Right ventricle myocardium inferior (tissue), 1 donor: ENCODE measurements at regions not wholly inside any gene's neighbourhood (a gene's known extent, or its start where the extent isn't known, plus 50 kb on each side); places are given as distances from the start of the nearest gene placed in this dataset.
"Not testable (repeated sequence)": the region's sequence is repeated elsewhere in the genome, so short reads cannot be mapped to it uniquely, and the experiment has no call there.

ENCODE experiments used
- ATAC-seq: fragments of 200-7000 bp; cut with Tn5 transposase; one replicate; pipeline ENCODE4 v1.9.1; 2020; ENCODE audit warnings: mild to moderate bottlenecking, moderate library complexity
- DNase-seq: peaks from one replicate; pipeline ENCODE4 v3.0.0; 2021; ENCODE audit errors: missing footprints
- intact Hi-C: fragments of 100-400 bp; cut with DNase I; formaldehyde crosslinking; loops from one replicate; pipeline ENCODE4 v1.11.0; 2022
- donor health status: DM: no; HTN: yes; CAD: no; lungs with severe emphysema.

DNA sequence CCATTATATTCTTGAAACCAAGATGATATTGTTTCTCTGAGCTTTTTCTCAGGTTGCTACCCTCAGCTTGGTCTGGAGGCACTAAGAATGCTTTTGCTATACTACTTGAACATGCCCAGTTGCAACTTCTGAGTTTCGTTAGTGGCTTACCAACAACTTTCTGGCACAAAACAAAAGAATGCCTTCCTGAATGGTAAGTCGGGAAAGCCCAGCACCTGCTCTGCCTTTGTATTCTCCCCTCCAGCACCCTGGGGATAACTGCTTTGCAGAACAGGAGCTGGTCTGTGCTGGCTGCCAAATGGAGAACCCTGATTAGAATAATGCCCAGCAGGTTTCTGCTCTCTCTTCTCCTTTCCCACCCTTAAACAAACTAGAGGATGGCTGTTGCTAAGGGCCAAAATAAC is 149.3 kb downstream of the TGFB2 start:
- intact Hi-C loops, result no loop called here
- DNase-seq (no peak), ATAC-seq (no peak)

DNA sequence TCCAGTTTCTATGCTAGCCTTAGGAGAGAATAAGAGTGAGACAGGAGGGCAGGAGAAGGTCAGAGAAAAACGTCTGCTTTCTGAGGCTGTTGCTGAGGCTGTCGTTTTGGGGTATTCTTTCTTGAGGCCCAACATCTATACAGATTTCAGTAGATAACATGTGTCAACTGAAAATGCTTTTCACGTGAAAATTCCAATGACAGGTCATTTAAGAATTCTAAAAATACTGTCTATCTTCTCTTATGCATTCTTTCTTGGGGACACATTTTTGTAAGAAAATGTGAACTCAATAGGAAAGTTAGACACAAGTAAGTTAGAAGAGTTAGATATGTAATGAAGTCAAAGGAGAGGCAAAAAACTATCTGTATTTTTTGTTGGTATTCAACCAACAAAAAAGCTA is 150.8 kb downstream of the TGFB2 start:
- ATAC-seq (no peak), DNase-seq (no peak)
- intact Hi-C loops, result no loop called here

DNA sequence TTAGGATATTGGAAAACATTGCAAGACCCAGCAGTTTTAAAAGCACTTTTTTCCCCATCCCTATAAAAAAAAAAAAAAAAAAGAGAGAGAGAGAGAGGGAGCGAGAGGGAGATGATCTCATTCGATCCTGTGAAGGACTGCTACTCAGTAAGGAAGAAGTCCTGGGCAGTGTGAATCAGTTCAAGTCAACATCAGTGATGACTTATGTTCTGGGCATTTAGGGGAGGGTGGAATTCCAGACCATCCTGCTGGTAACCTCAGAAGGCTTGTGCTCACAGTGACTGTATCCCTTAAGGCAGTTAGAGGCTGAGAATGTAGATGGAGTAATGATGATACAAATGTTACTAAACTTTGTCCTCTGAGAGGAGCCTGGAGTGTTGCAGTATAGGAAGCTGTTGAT is 151.4 kb downstream of the TGFB2 start:
- no peak for DNase-seq
- ATAC-seq, result no peak
- intact Hi-C loops, result no loop called here

DNA sequence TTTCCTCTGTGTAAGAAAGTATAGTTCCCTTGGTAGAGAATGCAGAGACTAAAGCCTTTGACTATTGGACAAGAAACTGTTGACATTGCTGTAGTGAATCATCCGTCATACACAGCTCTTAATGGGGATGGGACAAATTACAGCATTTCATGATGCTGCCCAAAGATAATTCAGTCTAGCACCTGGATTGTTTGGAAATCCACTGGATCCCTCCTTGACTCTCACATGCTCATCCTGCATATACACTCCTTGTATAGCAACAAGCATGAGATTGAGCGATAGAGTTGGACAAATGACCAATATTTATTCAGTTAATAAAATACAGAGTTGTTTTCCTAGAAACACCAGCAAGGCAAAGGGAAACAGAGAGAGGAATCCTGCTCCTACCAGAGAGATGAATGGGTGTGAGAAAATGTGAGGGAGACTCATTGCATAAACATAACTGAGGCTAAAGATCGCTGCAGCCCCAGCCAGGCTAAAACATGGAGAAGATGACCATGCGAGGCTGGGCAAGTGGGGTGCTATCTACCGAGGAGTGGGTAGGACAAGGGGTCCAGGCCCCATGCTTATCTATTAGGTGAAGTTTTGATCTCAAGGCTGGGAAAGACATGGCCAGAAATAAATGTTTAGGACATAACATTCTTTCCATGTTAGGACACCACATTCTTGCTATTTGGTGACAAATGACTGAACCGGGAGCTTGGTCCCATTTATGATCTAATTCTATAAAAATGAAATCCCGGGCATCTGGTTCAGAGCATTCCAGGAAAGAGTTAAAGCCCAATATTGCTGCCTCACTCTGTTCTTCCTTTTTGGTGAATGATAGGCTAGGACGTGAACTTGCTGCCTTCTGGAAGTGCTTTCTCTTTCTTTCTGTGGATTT is 153.2 kb downstream of the TGFB2 start:
- no peak for DNase-seq
- ATAC-seq, result peak; percentile 52
- intact Hi-C loops, result no loop called here

DNA sequence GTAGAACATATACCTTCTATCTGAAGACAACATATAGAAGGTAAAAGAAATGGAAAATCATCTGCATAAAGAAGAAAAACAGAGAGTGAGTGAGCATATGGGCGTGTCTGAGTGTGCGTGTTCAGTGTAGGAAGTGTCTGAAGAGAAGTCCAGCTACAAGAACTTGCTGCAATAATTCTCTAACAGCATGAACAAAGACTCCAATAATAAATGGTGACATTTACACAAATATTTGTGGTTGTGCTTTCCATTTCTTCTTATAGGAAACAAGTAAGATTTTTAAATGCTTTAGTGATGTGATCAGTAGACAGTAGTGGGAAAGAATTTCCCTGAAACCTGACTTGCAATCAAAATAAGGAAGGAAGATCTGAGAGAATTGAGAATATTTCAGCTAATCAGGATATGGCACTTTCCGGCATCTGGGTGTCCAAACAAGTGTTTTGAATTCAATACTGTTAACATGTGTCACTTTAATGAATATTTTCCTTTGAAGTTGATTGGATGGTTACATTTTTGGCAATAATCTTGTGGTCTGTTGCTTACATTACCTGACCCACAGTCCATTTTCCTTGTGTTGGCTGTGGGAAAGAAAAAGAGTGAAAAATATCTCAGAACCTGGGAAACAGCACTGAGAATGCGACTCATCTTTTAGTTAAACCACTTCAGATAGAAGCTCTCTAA is 154.0 kb downstream of the TGFB2 start:
- no peak for DNase-seq
- ATAC-seq, result peak; percentile 56
- intact Hi-C loops, result no loop called here

DNA sequence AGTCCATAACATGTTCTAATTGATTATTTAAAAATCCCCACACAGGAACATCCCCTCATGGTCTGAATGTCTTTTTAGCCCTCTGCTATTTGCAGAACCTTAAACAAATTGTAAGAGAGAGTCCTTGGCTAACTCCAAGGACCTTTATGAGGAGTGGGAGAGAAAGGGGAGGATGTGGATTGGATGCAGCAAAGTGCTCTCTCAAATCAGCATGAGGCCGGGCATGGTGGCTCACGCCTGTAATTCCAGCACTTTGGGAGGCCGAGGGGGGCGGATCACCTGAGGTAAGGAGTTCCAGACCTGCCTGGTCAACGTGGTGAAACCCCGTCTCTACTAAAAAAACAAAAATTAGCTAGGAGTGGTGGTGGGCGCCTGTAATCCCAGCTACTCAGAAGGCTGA is 154.8 kb downstream of the TGFB2 start:
- intact Hi-C loops, result no loop called here
- DNase-seq, result no peak

DNA sequence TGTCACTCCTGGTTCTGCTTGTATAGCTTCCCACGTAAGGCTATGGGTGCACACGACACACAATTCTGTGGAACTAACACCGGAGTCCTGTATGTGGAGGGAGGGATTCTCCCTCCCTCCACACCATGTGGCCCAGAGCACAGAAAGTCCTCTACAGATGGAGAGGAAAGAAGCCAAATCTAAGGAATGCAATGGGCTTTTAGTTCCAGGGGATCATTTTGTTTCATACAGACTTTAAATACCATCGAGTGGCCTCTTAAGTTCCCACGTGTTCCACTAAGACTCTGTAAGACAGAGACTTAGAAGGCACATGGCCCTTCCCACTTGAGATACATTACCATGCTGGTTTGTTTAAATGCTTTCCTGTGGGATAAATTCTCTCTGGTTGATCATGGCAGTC is 156.0 kb downstream of the TGFB2 start:
- DNase-seq (no peak), ATAC-seq (no peak)
- intact Hi-C loops, result no loop called here

More for the DNA sequence above, 154.8 kb downstream of the TGFB2 start:
- no peak for ATAC-seq

DNA sequence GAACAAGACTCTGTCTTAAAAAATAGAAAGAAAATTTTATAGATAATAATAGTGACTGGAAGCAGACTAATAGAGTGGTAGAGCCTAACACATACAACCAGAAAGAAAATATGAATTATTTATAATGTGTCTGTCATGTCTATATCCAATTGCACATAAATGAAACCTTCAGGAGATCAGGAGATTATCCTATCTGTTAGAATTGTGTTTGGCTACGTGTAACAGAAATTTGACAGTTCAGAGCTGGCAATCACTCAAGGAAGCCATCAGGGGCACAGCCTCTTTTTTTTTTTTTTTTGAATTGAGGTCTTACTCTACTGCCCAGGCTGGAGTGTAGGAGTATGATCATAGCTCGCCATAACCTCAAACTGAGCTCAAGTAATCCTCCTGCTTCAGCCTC is 157.2 kb downstream of the TGFB2 start:
- intact Hi-C loops, result no loop called here
- ATAC-seq (no peak), DNase-seq (no peak)

DNA sequence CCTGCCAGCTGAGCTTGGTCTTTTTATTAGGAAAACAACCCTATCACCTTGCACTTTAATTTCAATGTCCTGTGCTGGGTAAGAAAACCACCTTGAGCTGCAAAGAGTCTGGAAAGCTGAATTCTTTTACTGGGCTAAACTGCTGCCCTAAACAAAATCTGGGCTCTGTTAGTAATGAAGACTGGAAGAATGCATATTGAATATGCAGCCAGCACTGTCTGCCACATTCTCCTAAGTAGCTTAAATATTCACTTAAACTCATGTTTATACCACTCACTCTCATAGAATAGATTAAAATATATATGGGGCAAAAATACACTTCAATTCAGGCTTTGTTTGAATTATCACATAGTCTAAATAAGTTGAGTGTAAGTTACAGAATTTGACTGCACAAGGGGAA is 158.0 kb downstream of the TGFB2 start:
- no peak for DNase-seq
- no peak for ATAC-seq
- intact Hi-C loops, result no loop called here

DNA sequence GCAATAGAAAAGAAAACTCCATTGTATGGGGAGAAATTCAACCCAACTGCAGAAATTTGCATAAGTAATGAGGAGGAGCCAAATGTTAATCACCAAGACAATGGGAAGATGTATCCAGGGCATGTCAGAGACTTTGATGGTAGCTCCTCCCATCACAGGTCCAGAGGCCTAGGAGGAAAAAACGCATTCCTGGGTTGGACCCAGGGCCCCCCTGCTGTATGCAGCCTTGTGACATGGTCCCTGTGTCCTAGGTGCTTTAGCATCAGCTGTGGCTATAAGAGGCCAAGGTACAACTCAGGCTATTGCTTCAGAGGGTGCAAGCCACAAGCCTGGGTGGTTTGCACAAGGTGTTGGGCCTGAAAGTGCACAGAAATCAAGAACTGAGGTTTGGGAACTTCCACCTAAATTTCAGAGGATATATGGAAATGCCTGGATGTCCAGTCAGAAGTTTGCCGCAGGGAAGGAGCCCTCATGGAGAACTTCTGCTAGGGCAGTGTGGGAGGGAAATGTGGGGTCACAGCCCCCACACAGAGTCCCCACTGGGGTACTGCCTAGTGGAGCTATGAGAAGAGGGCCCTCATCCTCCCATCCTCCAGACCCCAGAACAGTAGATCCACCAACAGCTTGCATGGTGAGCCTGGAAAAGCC is 162.3 kb downstream of the TGFB2 start:
- no peak for DNase-seq
- ATAC-seq, result no peak
- intact Hi-C loops, result no loop called here

DNA sequence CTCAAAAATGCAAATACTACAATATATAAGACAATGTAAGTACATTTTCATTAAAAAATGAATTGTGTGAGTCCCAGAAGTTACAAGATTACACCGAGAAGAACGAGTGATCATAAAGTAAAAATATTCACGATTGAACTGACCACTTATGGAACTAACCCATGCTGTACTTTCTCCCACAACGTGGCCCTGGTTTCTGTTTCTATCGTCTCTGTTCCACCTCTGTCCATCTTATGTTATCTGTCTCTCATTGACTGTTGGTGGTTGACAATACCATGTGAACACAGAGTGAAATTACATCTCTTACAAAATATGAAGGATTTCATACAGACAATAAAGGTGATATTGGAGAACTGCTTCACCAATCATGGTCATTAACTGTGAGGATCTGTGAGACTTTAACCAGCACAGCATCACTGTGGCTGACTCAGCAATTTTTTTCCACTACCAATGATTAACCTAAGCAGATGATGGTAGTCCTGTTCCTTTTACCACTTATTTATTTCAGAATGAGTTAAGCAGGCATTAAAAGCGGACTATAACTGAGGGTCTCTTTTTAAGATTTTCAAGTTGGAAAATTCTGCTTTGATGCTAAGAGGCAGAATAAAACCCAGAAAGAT is 165.1 kb downstream of the TGFB2 start:
- no peak for ATAC-seq
- no peak for DNase-seq
- intact Hi-C loops, result no loop called here

DNA sequence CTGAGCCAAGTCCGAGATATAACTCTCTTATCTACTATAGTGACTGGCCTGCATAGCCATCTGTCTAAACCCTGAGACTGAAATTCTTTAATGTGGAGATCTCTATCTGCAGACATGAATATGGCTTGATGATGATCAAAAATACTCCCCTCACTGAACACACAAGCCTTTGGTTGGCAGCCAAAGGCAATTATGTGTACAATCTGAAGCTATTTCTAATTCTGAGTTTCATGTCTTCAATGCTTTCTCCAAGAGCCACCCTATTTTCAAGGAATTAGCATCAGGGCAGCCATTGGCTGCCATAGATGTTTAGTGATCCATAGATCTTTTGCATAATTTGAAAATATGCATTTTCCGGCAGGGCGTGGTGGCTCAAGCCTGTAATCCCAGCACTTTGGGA is 168.2 kb downstream of the TGFB2 start:
- no peak for DNase-seq
- ATAC-seq, result no peak
- intact Hi-C loops, result no loop called here

DNA sequence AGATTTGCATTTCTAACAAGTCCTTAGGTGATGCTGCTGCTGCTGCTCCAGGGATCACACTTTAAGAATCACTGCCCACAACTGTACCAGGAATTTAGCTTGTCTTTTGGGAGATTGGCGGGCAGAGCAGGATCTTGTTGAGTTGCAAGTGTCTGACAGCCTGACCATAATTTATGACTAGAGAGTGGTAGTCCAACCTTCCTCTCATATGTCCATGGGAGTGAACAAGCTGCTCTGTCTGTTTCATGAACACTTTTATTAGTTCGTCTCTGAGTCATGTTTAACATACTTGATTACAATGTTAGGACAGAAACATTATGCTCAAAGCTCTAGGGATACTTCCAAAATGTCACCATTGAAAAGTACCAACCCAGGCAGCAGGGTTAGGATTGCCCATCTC is 169.6 kb downstream of the TGFB2 start:
- intact Hi-C loops, result no loop called here
- DNase-seq, result no peak
- ATAC-seq, result no peak

DNA sequence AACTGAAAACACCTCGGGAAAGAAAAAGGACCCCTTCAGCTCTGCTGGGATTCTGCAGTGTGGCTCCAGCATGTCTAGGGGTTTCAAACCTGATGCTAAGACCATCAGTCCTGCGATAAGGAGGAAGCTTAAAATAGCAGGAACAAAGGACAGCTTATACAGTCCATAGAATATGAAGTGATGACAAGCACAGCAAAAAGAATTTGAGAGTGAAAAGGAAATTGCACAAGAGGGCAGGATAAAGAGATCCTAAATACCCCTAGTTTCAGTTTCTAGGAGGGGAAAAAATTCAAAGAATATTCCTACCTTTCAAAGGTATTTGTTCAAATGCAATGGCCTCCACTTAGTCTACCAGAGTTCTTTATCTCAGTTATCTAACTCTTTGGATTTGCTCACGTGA is 171.4 kb downstream of the TGFB2 start:
- intact Hi-C loops, result no loop called here
- DNase-seq, result no peak

DNA sequence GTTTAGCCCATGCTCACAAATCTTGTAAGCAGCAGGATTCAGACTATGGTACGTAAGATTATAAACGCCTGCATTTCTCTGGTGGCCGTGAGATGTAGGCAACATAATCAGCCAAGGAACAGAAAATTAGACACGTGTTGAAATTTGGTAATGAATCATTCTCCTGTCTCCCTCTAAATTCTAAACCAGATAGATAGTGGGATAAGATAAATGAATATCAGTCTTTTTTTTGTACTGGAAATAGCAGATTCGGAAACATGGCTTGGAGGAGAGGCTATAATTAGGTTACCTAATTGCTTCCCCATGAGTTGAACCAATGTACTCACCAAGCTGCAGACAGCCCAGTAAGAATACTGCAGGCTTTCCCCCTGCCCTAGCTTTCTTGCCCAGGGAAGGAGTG is 172.3 kb downstream of the TGFB2 start:
- no peak for ATAC-seq
- intact Hi-C loops, result no loop called here
- DNase-seq, result no peak

More for the DNA sequence above, 171.4 kb downstream of the TGFB2 start:
- no peak for ATAC-seq

DNA sequence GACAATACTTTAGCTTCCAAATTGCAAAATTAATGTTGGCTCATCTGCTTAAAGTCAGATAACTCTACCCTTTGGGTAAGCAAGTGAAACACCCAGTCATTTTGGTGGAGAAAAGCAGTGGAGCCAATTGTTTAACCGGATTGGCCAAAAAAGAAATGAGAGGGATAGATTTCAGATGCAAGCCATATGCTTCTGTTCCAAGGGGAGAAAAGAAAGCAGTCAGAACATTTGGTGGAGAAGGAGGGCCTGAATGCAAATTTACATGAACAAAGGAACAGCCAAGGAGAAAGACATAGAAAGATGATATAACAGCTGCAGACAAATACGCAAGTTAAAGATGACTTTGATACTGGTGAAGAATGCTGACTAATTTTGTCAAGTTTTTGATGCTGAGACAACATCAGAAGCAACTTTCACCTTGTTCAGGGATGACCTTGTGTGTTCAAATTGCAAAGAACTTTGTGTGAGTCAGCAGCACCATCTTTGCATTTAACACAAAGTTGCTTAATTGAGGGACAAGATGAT is 173.1 kb downstream of the TGFB2 start:
- ATAC-seq (no peak), DNase-seq (no peak)
- intact Hi-C loops, result no loop called here

DNA sequence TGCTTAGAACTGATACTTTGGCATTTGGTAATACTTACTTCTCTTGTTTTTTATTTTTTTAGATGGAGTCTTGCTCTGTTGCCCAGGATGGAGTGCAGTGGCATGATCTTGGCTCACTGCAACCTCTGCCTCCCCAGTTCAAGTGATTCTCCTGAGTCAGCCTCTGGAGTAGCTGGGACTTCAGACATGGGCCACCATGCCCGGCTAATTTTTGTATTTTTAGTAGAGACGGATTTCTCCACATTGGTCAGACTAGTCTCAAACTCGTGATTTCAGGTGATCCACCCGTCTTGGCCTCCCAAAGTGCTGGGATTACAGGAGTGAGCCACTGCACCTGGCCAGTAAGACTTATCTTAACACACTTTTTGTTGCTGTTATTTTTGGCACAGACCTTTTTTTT is 175.5 kb downstream of the TGFB2 start:
- intact Hi-C loops, result loop anchor here (5.0 kb wide), 1 partner anchor 173 kb away; the partner anchor contains the start of gene TGFB2
- not testable (repeated sequence) for ATAC-seq, DNase-seq

DNA sequence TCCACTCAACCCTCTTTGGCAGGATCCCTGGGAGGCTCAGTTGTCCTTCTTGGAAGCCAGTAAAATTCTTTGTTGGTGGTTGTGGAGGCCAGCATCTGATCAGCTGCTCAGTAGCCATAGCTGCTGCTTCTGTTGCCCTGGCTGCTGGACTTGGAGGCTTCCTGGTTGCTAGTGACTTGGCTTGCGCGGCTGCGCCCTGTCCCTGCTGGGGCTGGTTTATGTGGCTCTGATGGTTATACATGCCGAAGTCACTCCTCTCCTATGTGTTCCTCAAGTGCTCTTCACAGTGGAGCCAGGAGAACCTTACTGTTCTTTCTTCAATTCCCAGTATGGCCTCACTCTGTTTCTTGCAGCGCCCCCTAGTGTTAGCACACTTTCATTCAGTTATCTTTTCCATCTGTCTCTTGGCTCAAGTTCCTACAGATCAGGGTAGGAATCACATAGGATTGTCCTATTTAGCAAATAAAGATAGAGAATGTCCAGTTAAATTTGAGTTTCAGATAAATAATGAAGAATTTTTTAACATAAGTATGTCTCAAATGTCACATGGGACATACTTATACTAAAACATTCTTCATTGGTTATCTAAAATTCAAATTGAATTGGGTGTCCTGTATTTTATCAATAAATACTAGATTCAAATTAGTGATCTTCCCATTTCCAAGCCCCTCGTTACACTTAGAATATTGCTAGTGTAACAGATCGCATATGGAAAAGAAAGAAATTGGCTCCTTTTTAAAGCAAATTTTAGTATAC is 176.5 kb downstream of the TGFB2 start:
- no peak for DNase-seq
- peak; percentile 34 for ATAC-seq
- intact Hi-C loops, result loop anchor here (5.0 kb wide), 1 partner anchor 174 kb away; the partner anchor contains the start of gene TGFB2
